ENCODE measurements at regions not wholly inside any gene's neighbourhood (a gene's known extent, or its start where the extent isn't known, plus 50 kb on each side); places are given as distances from the start of the nearest gene placed in this dataset.

GRCh38 chr12:66050283-66050576 lies 80.3 kb downstream of the LLPH start:
- no peak for TF ChIP-seq MXI1 (IDR thresholded peaks at IDR 0.05; ENCODE audit: low read depth, low read length)
- TF ChIP-seq CTCF (IDR thresholded peaks at IDR 0.05), result no peak
- TF ChIP-seq FOSL2 (IDR thresholded peaks at IDR 0.05; ENCODE audit: borderline replicate concordance, low read depth), result no peak
- no peak for TF ChIP-seq JUND (IDR thresholded peaks at IDR 0.05)
- TF ChIP-seq GATA2 (CRISPR knock-in tag; IDR thresholded peaks at IDR 0.05), result no peak
- TF ChIP-seq GABPA (IDR thresholded peaks at IDR 0.05; ENCODE audit: low read depth), result no peak
- TF ChIP-seq ELF1 (IDR thresholded peaks at IDR 0.05), result no peak
- TF ChIP-seq, protein P1, sequence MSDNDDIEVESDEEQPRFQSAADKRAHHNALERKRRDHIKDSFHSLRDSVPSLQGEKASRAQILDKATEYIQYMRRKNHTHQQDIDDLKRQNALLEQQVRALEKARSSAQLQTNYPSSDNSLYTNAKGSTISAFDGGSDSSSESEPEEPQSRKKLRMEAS (IDR thresholded peaks at IDR 0.05; ENCODE audit: low read depth), result no peak
- TF ChIP-seq POLR2AphosphoS5 (IDR thresholded peaks at IDR 0.05; ENCODE audit: low read depth, low read length), result no peak
- TF ChIP-seq RFX5 (IDR thresholded peaks at IDR 0.05; ENCODE audit: low read length), result no peak
- TF ChIP-seq RAD21 (IDR thresholded peaks at IDR 0.05; ENCODE audit: low read length), result no peak
- TF ChIP-seq EZH2phosphoT487 (IDR thresholded peaks at IDR 0.05; ENCODE audit: borderline replicate concordance, low read depth), result no peak
- no peak for TF ChIP-seq FOXJ3 (CRISPR knock-in tag; IDR thresholded peaks at IDR 0.05)
- TF ChIP-seq, protein P2, sequence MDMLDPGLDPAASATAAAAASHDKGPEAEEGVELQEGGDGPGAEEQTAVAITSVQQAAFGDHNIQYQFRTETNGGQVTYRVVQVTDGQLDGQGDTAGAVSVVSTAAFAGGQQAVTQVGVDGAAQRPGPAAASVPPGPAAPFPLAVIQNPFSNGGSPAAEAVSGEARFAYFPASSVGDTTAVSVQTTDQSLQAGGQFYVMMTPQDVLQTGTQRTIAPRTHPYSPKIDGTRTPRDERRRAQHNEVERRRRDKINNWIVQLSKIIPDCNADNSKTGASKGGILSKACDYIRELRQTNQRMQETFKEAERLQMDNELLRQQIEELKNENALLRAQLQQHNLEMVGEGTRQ (IDR thresholded peaks at IDR 0.05; ENCODE audit: borderline replicate concordance, low read depth, low read length), result no peak
